ENCODE measurements at regions not wholly inside any gene's neighbourhood (a gene's known extent, or its start where the extent isn't known, plus 50 kb on each side); places are given as distances from the start of the nearest gene placed in this dataset.
"Not testable (repeated sequence)": the region's sequence is repeated elsewhere in the genome, so short reads cannot be mapped to it uniquely, and the experiment has no call there.

- H3K36me3 ChIP-seq (ENCODE audit: low read depth) = no peaks in the 10 kb centered on the region
- H3K27me3 ChIP-seq (replicated peaks; ENCODE audit: insufficient read depth) = no peaks in the 10 kb centered on the region
- H3K4me3 ChIP-seq = no peak overlapping the region
- no peaks in the 10 kb centered on the region for H4K20me1 ChIP-seq (ENCODE audit: insufficient read depth)
- no peaks in the 10 kb centered on the region for H3F3A ChIP-seq (ENCODE audit: insufficient read depth)
- H3K27ac ChIP-seq = no peak overlapping the region
- H3K9me3 ChIP-seq (ENCODE audit: low read depth) = no peaks in the 10 kb centered on the region
- H3K4me2 ChIP-seq (ENCODE audit: unreplicated experiment) = no peak overlapping the region
- in situ Hi-C loops (cut with MboI) = no loop called here
- TF ChIP-seq EZH2phosphoT487 (IDR thresholded peaks at IDR 0.05; ENCODE audit: insufficient read depth, low read depth) (no peak), EZH2 (IDR thresholded peaks at IDR 0.05; ENCODE audit: insufficient read depth, poor library complexity, severe bottlenecking) (no peak)
- no peaks in the 10 kb centered on the region for H3K9me2 ChIP-seq (ENCODE audit: insufficient read depth)
- no peaks in the 10 kb centered on the region for H3K79me2 ChIP-seq (ENCODE audit: insufficient read depth)
- no peak overlapping the region for H2AFZ ChIP-seq
- H3K9ac ChIP-seq = no peak overlapping the region
- no peak for DNase-seq
- H3K4me1 ChIP-seq (ENCODE audit: insufficient read depth) = no peaks in the 10 kb centered on the region
These were observed 67.6 kb upstream of the TLL1 start for GRCh38 chr4:165805406-165805805.

GRCh38 chr4:165806613-165807012, 66.4 kb upstream of the TLL1 start:
- Histone ChIP-seq H3K9me3 (ENCODE audit: low read depth) (no peaks in the 10 kb centered on the region), H3K9me2 (ENCODE audit: insufficient read depth) (no peaks in the 10 kb centered on the region), H3K79me2 (ENCODE audit: insufficient read depth) (no peaks in the 10 kb centered on the region), H4K20me1 (ENCODE audit: insufficient read depth) (no peaks in the 10 kb centered on the region), H3K4me3 (no peak overlapping the region), H3K4me1 (ENCODE audit: insufficient read depth) (no peaks in the 10 kb centered on the region), H3F3A (ENCODE audit: insufficient read depth) (no peaks in the 10 kb centered on the region), H2AFZ (no peak overlapping the region), H3K27ac (no peak overlapping the region), H3K4me2 (ENCODE audit: unreplicated experiment) (no peak overlapping the region), H3K9ac (no peak overlapping the region), H3K36me3 (ENCODE audit: low read depth) (no peaks in the 10 kb centered on the region), H3K27me3 (replicated peaks; ENCODE audit: insufficient read depth) (no peaks in the 10 kb centered on the region)
- no peak for TF ChIP-seq EZH2phosphoT487 (IDR thresholded peaks at IDR 0.05; ENCODE audit: insufficient read depth, low read depth)
- no peak for TF ChIP-seq EZH2 (IDR thresholded peaks at IDR 0.05; ENCODE audit: insufficient read depth, poor library complexity, severe bottlenecking)
- in situ Hi-C loops (cut with MboI) = no loop called here
- DNase-seq = no peak

- no peak for DNase-seq
- no peaks in the 10 kb centered on the region for H3K9me3 ChIP-seq (ENCODE audit: low read depth)
- H3K79me2 ChIP-seq (ENCODE audit: insufficient read depth) = no peaks in the 10 kb centered on the region
- no peak overlapping the region for H3K27ac ChIP-seq
- no peak for TF ChIP-seq EZH2phosphoT487 (IDR thresholded peaks at IDR 0.05; ENCODE audit: insufficient read depth, low read depth)
- TF ChIP-seq EZH2 (IDR thresholded peaks at IDR 0.05; ENCODE audit: insufficient read depth, poor library complexity, severe bottlenecking) = no peak
- no peak overlapping the region for H2AFZ ChIP-seq
- 4 to 5% methylated on average over 2 of the region's 2 CpGs for WGBS, 2 experiments (ENCODE audit: low coverage in 1 of 2, low lambda C conversion rate in 2 of 2, missing lambda C conversion rate in 2 of 2)
- no peaks in the 10 kb centered on the region for H3F3A ChIP-seq (ENCODE audit: insufficient read depth)
- no peak overlapping the region for H3K4me3 ChIP-seq
- in situ Hi-C loops (cut with MboI) = no loop called here
- H4K20me1 ChIP-seq (ENCODE audit: insufficient read depth) = no peaks in the 10 kb centered on the region
- no peak overlapping the region for H3K9ac ChIP-seq
- H3K27me3 ChIP-seq (replicated peaks; ENCODE audit: insufficient read depth) = no peaks in the 10 kb centered on the region
- no peaks in the 10 kb centered on the region for H3K4me1 ChIP-seq (ENCODE audit: insufficient read depth)
- H3K9me2 ChIP-seq (ENCODE audit: insufficient read depth) = no peaks in the 10 kb centered on the region
- H3K36me3 ChIP-seq (ENCODE audit: low read depth) = no peaks in the 10 kb centered on the region
- no peak overlapping the region for H3K4me2 ChIP-seq (ENCODE audit: unreplicated experiment)
These were observed 62.3 kb upstream of the TLL1 start for GRCh38 chr4:165810726-165811125.

GRCh38 chr4:165813606-165814005, 59.4 kb upstream of the TLL1 start:
- in situ Hi-C loops (cut with MboI) = no loop called here
- H3K27me3 ChIP-seq (replicated peaks; ENCODE audit: insufficient read depth) = no peaks in the 10 kb centered on the region
- H3F3A ChIP-seq (ENCODE audit: insufficient read depth) = no peaks in the 10 kb centered on the region
- TF ChIP-seq EZH2 (IDR thresholded peaks at IDR 0.05; ENCODE audit: insufficient read depth, poor library complexity, severe bottlenecking) (no peak), EZH2phosphoT487 (IDR thresholded peaks at IDR 0.05; ENCODE audit: insufficient read depth, low read depth) (no peak)
- H3K9me3 ChIP-seq (ENCODE audit: low read depth) = no peaks in the 10 kb centered on the region
- no peak overlapping the region for H3K27ac ChIP-seq
- DNase-seq = no peak
- no peak overlapping the region for H3K4me2 ChIP-seq (ENCODE audit: unreplicated experiment)
- H2AFZ ChIP-seq = no peak overlapping the region
- no peaks in the 10 kb centered on the region for H4K20me1 ChIP-seq (ENCODE audit: insufficient read depth)
- no peaks in the 10 kb centered on the region for H3K36me3 ChIP-seq (ENCODE audit: low read depth)
- H3K9me2 ChIP-seq (ENCODE audit: insufficient read depth) = no peaks in the 10 kb centered on the region
- H3K4me1 ChIP-seq (ENCODE audit: insufficient read depth) = no peaks in the 10 kb centered on the region
- H3K79me2 ChIP-seq (ENCODE audit: insufficient read depth) = no peaks in the 10 kb centered on the region
- H3K4me3 ChIP-seq = no peak overlapping the region
- H3K9ac ChIP-seq = no peak overlapping the region

DNA sequence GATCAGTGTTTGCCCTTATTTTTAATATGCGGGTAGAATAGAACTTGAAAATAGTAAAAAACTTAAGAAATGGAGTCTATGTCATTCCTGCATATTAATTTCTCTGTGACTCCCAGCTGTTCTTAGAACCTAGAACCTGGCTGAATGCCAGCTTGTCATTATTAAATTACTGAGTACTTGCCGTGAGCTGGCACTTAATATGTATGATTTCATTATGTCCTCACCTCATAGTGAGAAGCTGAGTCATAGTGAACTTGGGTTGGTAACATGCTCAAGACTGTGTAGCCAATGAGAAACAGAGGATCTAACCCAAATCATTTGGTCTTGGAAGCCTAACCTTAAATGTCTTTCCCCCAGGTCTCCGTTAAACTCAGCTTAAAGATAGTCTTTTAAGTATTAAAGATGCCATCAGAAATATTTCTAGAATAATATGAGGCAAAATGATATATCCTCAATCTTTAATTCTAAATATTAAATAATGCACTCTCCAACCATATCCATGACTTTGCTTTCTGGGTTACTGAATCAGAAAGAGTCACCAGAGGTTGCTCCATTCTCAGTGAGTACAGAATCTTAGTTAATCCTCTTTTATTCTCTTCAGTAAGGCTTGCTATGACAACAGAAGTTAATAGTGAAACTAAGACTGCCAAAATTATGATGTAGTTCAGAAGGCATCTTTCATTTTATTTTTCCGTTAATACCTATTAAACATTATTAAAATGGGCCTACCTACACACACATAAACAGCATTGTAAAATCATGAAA, 58.6 kb upstream of the TLL1 start:
- Histone ChIP-seq H3K27me3 (replicated peaks; ENCODE audit: insufficient read depth) (no peaks in the 10 kb centered on the region), H3K9ac (no peak overlapping the region), H3K79me2 (ENCODE audit: insufficient read depth) (no peaks in the 10 kb centered on the region), H3K9me2 (ENCODE audit: insufficient read depth) (no peaks in the 10 kb centered on the region), H3K4me3 (no peak overlapping the region), H4K20me1 (ENCODE audit: insufficient read depth) (no peaks in the 10 kb centered on the region), H3K4me2 (ENCODE audit: unreplicated experiment) (no peak overlapping the region), H3K27ac (no peak overlapping the region), H3K36me3 (ENCODE audit: low read depth) (no peaks in the 10 kb centered on the region), H3F3A (ENCODE audit: insufficient read depth) (no peaks in the 10 kb centered on the region), H3K4me1 (ENCODE audit: insufficient read depth) (no peaks in the 10 kb centered on the region), H3K9me3 (ENCODE audit: low read depth) (no peaks in the 10 kb centered on the region), H2AFZ (no peak overlapping the region)
- TF ChIP-seq EZH2phosphoT487 (IDR thresholded peaks at IDR 0.05; ENCODE audit: insufficient read depth, low read depth) (no peak), EZH2 (IDR thresholded peaks at IDR 0.05; ENCODE audit: insufficient read depth, poor library complexity, severe bottlenecking) (no peak)
- in situ Hi-C loops (cut with MboI) = no loop called here
- DNase-seq = peak; percentile 1
- WGBS, 2 experiments (ENCODE audit: low coverage in 1 of 2, low lambda C conversion rate in 2 of 2, missing lambda C conversion rate in 2 of 2) = 26 to 29% methylated on average over 4 of the region's 4 CpGs

- WGBS, 2 experiments (ENCODE audit: low coverage in 1 of 2, low lambda C conversion rate in 2 of 2, missing lambda C conversion rate in 2 of 2) = 45 to 46% methylated on average over 6 of the region's 6 CpGs
- H3K79me2 ChIP-seq (ENCODE audit: insufficient read depth); H3K4me2 ChIP-seq (ENCODE audit: unreplicated experiment); H3F3A ChIP-seq (ENCODE audit: insufficient read depth); H2AFZ ChIP-seq; DNase-seq; in situ Hi-C loops (cut with MboI); H3K27me3 ChIP-seq (replicated peaks; ENCODE audit: insufficient read depth); H3K4me3 ChIP-seq; H3K27ac ChIP-seq; H3K4me1 ChIP-seq (ENCODE audit: insufficient read depth); H3K9ac ChIP-seq; H3K9me3 ChIP-seq (ENCODE audit: low read depth); H4K20me1 ChIP-seq (ENCODE audit: insufficient read depth); H3K9me2 ChIP-seq (ENCODE audit: insufficient read depth); H3K36me3 ChIP-seq (ENCODE audit: low read depth): not testable (repeated sequence)
These were observed 53.9 kb upstream of the TLL1 start for GRCh38 chr4:165819126-165819525.
